Superior temporal gyrus (tissue), 1 donor: ENCODE measurements at regions not wholly inside any gene's neighbourhood (a gene's known extent, or its start where the extent isn't known, plus 50 kb on each side); places are given as distances from the start of the nearest gene placed in this dataset.
"Not testable (repeated sequence)": the region's sequence is repeated elsewhere in the genome, so short reads cannot be mapped to it uniquely, and the experiment has no call there.

ENCODE experiments used
- DNase-seq: peaks from one replicate; pipeline ENCODE4 v3.0.0-alpha.2; 2016; ENCODE audit errors: extremely low spot score

- DNase-seq = not testable (repeated sequence)
Observed at GRCh38 chr4:130767384-130767783, 1671.4 kb downstream of the C4orf33 start.

DNA sequence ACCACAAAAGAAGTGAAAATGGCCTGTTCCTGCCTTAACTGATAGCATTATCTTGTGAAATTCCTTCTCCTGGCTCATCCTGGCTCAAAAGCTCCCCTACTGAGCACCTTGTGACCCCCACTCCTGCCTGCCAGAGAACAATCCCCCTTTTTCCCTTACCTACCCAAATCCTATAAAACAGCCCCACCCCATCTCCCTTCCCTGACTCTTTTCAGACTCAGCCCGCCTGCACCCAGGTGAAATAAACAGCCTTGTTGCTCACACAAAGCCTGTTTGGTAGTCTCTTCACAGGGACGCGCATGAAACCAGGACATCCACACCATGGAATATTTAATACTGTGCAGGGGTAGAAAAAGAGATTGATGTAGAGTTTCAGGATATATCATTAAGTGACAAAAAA, 1677.0 kb downstream of the C4orf33 start:
- DNase-seq = not testable (repeated sequence)

DNA sequence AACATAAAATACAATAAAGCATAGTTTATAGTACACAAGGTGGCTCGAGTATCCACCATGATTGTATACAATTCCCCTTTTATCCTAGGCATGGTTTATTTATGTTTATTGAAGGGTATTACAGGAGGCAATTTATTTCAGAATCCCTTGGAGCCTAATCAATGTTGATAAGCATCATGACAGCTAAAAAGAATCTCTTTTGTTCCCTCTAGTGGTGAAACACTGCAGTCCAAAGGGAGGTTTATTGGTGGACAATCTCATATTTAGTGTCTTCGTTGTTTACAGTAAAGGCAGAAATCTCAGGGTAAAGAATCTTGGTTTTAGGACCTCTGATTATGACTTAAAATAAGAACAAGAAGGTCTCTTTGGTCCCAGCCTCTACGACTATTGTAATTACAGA, 1712.5 kb downstream of the C4orf33 start:
- no peak for DNase-seq

DNA sequence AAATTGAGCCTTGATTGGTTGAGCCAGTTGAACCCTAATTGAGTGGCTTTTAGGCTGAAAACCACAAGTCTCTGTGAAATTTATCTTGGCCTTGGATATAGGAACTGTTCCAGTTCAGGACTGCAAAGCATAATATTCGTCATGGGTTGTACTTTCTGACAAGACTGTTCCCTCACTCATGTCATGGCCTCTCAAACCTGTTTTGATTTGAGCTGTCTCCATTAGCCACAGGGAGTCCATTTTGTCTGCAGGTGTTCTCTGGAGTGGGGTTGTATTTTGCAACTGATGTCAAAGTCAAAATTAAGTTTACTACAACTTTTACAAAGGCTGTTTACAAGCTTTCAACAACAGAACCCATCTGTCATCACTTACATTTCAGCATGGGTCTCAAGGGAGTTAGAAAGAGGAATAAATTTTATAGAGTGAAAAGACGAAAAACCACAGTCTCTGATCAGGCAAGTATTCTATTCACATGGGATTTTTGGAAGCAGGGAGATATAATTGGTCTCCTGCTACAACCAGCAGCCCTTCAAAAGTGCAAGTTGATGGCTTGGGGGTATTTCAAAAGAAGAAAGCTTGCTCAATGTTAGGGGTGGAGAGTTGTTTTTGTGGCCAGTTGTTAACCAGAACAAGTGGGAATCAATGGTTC, 1716.3 kb downstream of the C4orf33 start:
- DNase-seq = no peak

- no peak for DNase-seq
Observed at GRCh38 chr4:130814896-130815295, 1718.9 kb downstream of the C4orf33 start.

DNA sequence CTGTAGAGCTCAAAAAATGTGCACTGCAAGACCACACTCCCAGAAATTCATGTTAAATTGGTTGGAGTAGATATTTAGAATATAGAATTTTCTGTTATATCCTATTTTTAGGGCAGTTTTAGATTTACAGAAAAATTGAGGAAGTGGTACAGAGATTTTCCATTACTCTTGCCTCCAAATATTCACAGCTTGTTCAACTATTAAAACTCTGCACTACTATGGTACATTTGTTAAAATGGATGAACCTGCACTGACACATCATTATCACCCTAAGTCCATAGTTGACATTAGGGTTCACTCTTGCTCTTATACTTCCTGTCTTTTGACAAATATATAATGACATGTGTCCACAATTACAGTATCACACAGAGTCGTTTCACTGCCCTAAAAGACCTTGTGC, 1724.5 kb downstream of the C4orf33 start:
- no peak for DNase-seq

- no peak for DNase-seq
Observed at GRCh38 chr4:130825284-130825683, 1729.3 kb downstream of the C4orf33 start.

DNA sequence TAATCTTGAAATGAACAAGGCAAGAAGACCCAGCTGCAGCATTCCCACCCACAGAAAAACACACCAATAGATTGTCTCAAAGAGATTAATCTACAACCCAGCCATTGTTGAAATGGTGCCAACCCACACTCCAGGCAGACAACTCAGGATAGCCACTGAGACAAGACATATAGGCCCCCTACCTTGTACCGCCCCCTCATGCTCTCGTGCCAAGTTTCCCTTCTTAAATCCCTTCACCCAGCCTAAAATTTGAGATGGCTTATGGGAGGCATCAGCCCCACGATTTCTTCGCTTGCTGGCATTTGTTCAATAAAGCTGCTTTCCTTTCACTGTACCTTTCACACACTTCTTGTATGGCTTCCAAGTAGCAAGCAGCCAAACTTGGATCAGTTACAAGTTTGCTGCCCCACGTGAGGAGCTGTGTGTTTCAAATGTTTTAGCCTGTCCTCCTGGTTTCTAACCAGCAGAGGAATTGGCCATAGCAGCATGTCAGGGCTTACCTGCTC, 1754.1 kb downstream of the C4orf33 start:
- no peak for DNase-seq

DNA sequence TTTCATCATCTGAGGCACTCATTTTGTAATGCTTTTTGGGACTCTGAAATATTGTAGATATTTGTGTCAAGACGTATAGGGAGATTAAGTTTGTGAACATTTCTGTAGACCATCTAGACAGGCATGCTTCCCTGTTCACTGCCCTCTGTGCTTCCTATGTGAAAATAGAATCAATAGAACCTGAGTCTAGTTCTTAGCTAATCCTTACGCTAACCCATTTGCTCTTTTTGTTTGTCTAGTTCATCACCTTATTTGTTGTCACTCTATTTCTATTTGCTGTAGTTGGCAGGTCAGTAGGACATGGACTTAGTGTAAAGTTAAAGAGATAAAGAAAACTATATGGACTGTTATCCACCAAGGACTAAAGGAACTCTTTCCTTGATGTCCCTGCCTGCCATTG, 1755.2 kb downstream of the C4orf33 start:
- DNase-seq = no peak

- DNase-seq = no peak
Observed at GRCh38 chr4:130851932-130852331, 1756.0 kb downstream of the C4orf33 start.

DNA sequence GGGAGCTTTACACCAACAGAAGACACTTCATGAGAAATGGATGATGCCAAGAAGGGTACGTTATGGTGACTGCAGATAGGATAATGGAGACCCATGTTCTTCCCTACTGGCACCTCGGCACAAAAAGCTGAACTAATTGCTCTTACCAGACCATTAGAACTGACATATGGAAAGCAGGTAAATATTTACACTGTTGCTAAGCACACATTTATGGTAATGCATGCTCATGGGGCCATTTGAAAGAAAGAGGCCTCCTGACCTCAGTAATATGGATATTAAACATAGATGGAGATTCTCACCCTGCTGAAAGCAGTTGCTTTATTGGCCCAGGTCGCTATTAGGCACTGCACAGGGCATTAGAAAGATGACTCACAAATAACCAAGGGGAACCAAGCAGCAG, 1759.6 kb downstream of the C4orf33 start:
- DNase-seq = no peak

DNA sequence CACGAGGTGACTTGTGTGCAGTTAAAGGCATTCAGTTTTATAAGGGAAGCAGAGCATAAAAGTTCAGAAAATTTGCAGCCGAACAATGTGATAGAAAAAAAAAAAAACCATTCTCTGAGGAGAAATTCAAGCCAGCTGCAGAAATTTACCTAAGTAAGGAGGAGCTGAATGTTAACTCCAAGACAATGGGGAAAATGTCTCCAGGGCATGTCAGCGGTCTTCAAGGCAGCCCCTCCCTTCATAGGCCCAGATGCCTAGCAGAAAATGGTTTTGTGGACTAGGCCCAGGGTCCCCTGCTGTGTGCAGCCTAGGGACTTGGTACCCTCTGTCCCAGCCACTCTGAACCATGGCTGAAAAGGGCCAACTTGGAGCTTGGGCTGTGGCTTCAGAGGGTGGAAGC, 1764.0 kb downstream of the C4orf33 start:
- DNase-seq = no peak

- DNase-seq = no peak
Observed at GRCh38 chr4:130896920-130897319, 1801.0 kb downstream of the C4orf33 start.

DNA sequence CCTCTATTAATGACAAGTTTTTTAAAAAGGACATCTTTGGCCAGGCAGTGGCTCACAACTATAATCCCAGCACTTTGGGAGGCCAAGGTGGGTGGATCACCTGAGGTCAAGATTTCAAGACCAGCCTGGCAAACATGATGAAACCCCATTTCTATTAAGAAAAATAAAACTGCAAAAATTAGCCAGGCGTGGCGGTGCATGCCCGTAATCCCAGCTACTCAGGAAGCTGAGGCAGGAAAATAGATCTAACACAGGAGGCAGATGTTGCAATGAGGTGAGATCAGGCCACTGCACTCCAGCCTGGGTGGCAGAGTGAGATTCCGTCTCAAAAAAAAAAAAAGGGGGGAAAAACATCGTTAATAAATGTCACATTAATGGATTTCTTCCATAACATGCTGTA, 1805.4 kb downstream of the C4orf33 start:
- DNase-seq = no peak

- no peak for DNase-seq
Observed at GRCh38 chr4:130922955-130923354, 1827.0 kb downstream of the C4orf33 start.

DNA sequence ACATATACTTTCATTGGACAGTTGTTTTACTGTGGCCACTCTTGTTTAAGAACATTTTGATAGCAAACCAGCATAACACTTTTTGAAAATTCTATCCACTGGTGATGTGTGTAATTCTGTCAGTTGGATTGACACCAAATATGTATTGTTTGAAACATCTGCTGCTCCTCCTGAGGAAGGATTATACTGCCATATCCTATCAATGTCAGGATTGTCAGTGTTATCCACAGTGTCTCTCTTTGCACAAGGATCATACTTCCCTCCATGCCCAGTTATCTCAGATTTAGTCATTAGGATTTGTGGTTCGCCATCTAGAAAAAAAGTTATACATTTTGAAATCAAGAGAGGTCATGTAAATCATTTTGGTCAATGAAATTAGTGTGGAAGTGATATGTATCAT, 1859.6 kb downstream of the C4orf33 start:
- no peak for DNase-seq

- no peak for DNase-seq
Observed at GRCh38 chr4:130985371-130985770, 1889.4 kb downstream of the C4orf33 start.

DNA sequence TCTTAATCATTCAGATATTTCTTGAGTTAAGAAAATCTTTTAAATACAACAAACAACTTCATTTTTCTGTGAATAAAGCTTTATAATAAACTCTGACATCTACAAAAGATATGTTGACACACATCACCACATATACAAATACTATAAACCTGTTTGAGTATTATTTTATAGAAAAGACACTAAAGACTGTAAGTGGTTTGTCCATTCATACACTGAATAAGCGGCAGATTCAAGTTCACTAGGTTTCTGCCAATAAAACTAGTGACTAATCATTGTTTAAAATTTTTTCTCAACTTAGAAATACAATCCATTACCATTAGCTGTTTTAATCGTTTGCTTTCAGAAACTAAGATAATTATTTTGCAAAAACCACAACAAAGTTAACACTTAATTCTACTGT, 1900.0 kb downstream of the C4orf33 start:
- DNase-seq = no peak

GRCh38 chr4:131001371-131001770, 1905.4 kb downstream of the C4orf33 start:
- DNase-seq = no peak

- no peak for DNase-seq
Observed at GRCh38 chr4:131002132-131002531, 1906.2 kb downstream of the C4orf33 start.

GRCh38 chr4:131006388-131006787, 1910.4 kb downstream of the C4orf33 start:
- no peak for DNase-seq

GRCh38 chr4:131011961-131012360, 1916.0 kb downstream of the C4orf33 start:
- not testable (repeated sequence) for DNase-seq

- DNase-seq = no peak
Observed at GRCh38 chr4:131013226-131013625, 1917.3 kb downstream of the C4orf33 start.

- DNase-seq = no peak
Observed at GRCh38 chr4:131026771-131027170, 1930.8 kb downstream of the C4orf33 start.
